Right hindlimb (tissue), 1 donor: ENCODE measurements at regions not wholly inside any gene's neighbourhood (a gene's known extent, or its start where the extent isn't known, plus 50 kb on each side); places are given as distances from the start of the nearest gene placed in this dataset.

ENCODE experiments used
- DNase-seq: peaks from one replicate; pipeline ENCODE4 v3.0.0-alpha.2; 2018

- no peak for DNase-seq
Observed at GRCh38 chr6:145368075-145368474, 367.2 kb downstream of the EPM2A start.

GRCh38 chr6:145370559-145370958, 364.8 kb downstream of the EPM2A start:
- no peak for DNase-seq

- DNase-seq: peak; percentile 68
Observed at GRCh38 chr6:145372671-145373151, 362.6 kb downstream of the EPM2A start.

- DNase-seq: no peak
Observed at GRCh38 chr6:145373826-145374225, 361.5 kb downstream of the EPM2A start.

- no peak for DNase-seq
Observed at GRCh38 chr6:145374570-145374969, 360.8 kb downstream of the EPM2A start.

GRCh38 chr6:145375502-145375901, 359.8 kb downstream of the EPM2A start:
- DNase-seq: no peak

GRCh38 chr6:145380186-145380585, 355.1 kb downstream of the EPM2A start:
- DNase-seq: no peak

GRCh38 chr6:145381941-145382340, 353.4 kb downstream of the EPM2A start:
- DNase-seq: no peak

- DNase-seq: no peak
Observed at GRCh38 chr6:145383428-145383827, 351.9 kb downstream of the EPM2A start.

- no peak for DNase-seq
Observed at GRCh38 chr6:145384503-145384902, 350.8 kb downstream of the EPM2A start.

GRCh38 chr6:145396499-145396898, 338.8 kb downstream of the EPM2A start:
- no peak for DNase-seq

GRCh38 chr6:145400508-145400907, 334.8 kb downstream of the EPM2A start:
- no peak for DNase-seq

- DNase-seq: no peak
Observed at GRCh38 chr6:145405006-145405551, 330.2 kb downstream of the EPM2A start.

- no peak for DNase-seq
Observed at GRCh38 chr6:145406783-145407182, 328.5 kb downstream of the EPM2A start.

GRCh38 chr6:145415616-145416015, 319.7 kb downstream of the EPM2A start:
- DNase-seq: no peak

GRCh38 chr6:145420599-145420998, 314.7 kb downstream of the EPM2A start:
- no peak for DNase-seq

GRCh38 chr6:145423936-145424335, 311.4 kb downstream of the EPM2A start:
- no peak for DNase-seq

- DNase-seq: no peak
Observed at GRCh38 chr6:145427232-145427631, 308.1 kb downstream of the EPM2A start.

GRCh38 chr6:145428706-145429105, 306.6 kb downstream of the EPM2A start:
- DNase-seq: no peak

GRCh38 chr6:145442110-145442509, 293.2 kb downstream of the EPM2A start:
- DNase-seq: no peak

GRCh38 chr6:145445674-145446073, 289.6 kb downstream of the EPM2A start:
- DNase-seq: no peak

GRCh38 chr6:145451029-145451428, 284.3 kb downstream of the EPM2A start:
- DNase-seq: no peak

- DNase-seq: no peak
Observed at GRCh38 chr6:145453376-145453775, 281.9 kb downstream of the EPM2A start.

GRCh38 chr6:145454006-145454405, 281.3 kb downstream of the EPM2A start:
- DNase-seq: no peak

GRCh38 chr6:145457556-145457955, 277.8 kb downstream of the EPM2A start:
- DNase-seq: no peak
